GM12872 (cell line): ENCODE measurements at regions not wholly inside any gene's neighbourhood (a gene's known extent, or its start where the extent isn't known, plus 50 kb on each side); places are given as distances from the start of the nearest gene placed in this dataset.

ENCODE experiments used
- CTCF ChIP-seq: IDR thresholded peaks from 3 replicates; pipeline ENCODE4 v1.5.1; 2011; ENCODE audit warnings: low read depth, mild to moderate bottlenecking, low read length, moderate library complexity; ENCODE audit not compliant: insufficient read depth

GRCh38 chr2:76083248-76083647, 372.5 kb upstream of the GCFC2 start:
- TF ChIP-seq CTCF = no peak

GRCh38 chr2:76082509-76082908, 371.8 kb upstream of the GCFC2 start:
- no peak for TF ChIP-seq CTCF

- TF ChIP-seq CTCF = 0 out of 3 replicates have a peak, but pooled peaks have one; percentile 6
These were observed 369.4 kb upstream of the GCFC2 start for GRCh38 chr2:76080154-76080553.

GRCh38 chr2:76075126-76075525, 364.4 kb upstream of the GCFC2 start:
- no peak for TF ChIP-seq CTCF

GRCh38 chr2:76073992-76074604, 363.4 kb upstream of the GCFC2 start:
- no peak for TF ChIP-seq CTCF

- no peak for TF ChIP-seq CTCF
These were observed 339.5 kb upstream of the GCFC2 start for GRCh38 chr2:76050196-76050595.

GRCh38 chr2:76044701-76045100, 334.0 kb upstream of the GCFC2 start:
- no peak for TF ChIP-seq CTCF
